PC-9 (cell line): ENCODE measurements at regions not wholly inside any gene's neighbourhood (a gene's known extent, or its start where the extent isn't known, plus 50 kb on each side); places are given as distances from the start of the nearest gene placed in this dataset.

Experiments used
- BruUV-seq: library from RNA; stranded (reverse); fragments of 400-500 nt; replicated peaks from 2 replicates; lab custom pipeline; 2021; lab: Mats Ljungman, UMichigan
- CTCF ChIA-PET: fragments of 300-600 bp; sonication (Branson Sonifier 250); formaldehyde crosslinking; loops from one replicate; lab custom pipeline; 2022; ENCODE audit warnings: antibody characterized with exemption; lab: Charles Lee
- POLR2A ChIA-PET: fragments of 300-600 bp; sonication (Branson Sonifier 250); formaldehyde crosslinking; loops from one replicate; lab custom pipeline; 2022; ENCODE audit warnings: antibody characterized with exemption; ENCODE audit not compliant: unreplicated experiment; lab: Charles Lee
- DNase-seq, 2 experiments: peaks; one replicate each; pipeline versions ENCODE4 v3.0.0 to v3.0.0-alpha.2; 2015 to 2022; ENCODE audit warnings: mixed read lengths in 1 of 2
- H2AFZ ChIP-seq: fragments of 200-600 bp; sonication (generic); 2 replicates; pipeline ENCODE4 v1.8.1; 2017; ENCODE audit warnings: antibody characterized with exemption
- H3F3A ChIP-seq: fragments of 200-600 bp; sonication (generic); 2 replicates; pipeline ENCODE4 v1.8.1; 2017; ENCODE audit warnings: antibody characterized with exemption, mild to moderate bottlenecking, low read depth; ENCODE audit not compliant: insufficient read depth
- H3K27ac ChIP-seq: fragments of 200-600 bp; sonication (generic); 2 replicates; pipeline ENCODE4 v1.6.1; 2016; ENCODE audit warnings: mixed run types
- H3K27me3 ChIP-seq: fragments of 200-600 bp; sonication (generic); 2 replicates; pipeline ENCODE4 v1.6.1; 2016; ENCODE audit warnings: low read depth, mixed run types; ENCODE audit not compliant: insufficient read depth
- H3K36me3 ChIP-seq: fragments of 200-600 bp; sonication (generic); 2 replicates; pipeline ENCODE4 v1.6.1; 2016; ENCODE audit warnings: low read depth, mixed run types
- H3K4me1 ChIP-seq: fragments of 200-600 bp; sonication (generic); replicated peaks from 2 replicates; pipeline ENCODE4 v1.6.1; 2016; ENCODE audit warnings: mixed run types; ENCODE audit not compliant: insufficient read depth
- H3K4me2 ChIP-seq: fragments of 200-600 bp; sonication (generic); 2 replicates; pipeline ENCODE4 v1.6.1; 2017; ENCODE audit warnings: mixed run types
- H3K4me3 ChIP-seq: fragments of 200-600 bp; sonication (generic); 2 replicates; pipeline ENCODE4 v1.6.1; 2016; ENCODE audit warnings: mixed run types
- H3K79me2 ChIP-seq: fragments of 200-600 bp; sonication (generic); 2 replicates; pipeline ENCODE4 v1.6.1; 2017; ENCODE audit warnings: low read depth, mixed run types
- H3K9me2 ChIP-seq: fragments of 200-600 bp; sonication (generic); 2 replicates; pipeline ENCODE4 v1.8.1; 2017; ENCODE audit warnings: mild to moderate bottlenecking; ENCODE audit not compliant: insufficient read depth
- H3K9me3 ChIP-seq: fragments of 200-600 bp; sonication (generic); 2 replicates; pipeline ENCODE4 v1.8.1; 2016; ENCODE audit warnings: low read depth; ENCODE audit not compliant: insufficient read depth
- H4K20me1 ChIP-seq: fragments of 200-600 bp; sonication (generic); 2 replicates; pipeline ENCODE4 v1.8.1; 2017; ENCODE audit not compliant: insufficient read depth
- EZH2 ChIP-seq: fragments of 200-600 bp; sonication (generic); IDR thresholded peaks from 2 replicates; pipeline ENCODE4 v1.8.0; 2017; ENCODE audit warnings: antibody characterized with exemption, low read depth
- intact Hi-C: fragments of 100-400 bp; cut with micrococcal nuclease; formaldehyde crosslinking; loops from one replicate; pipeline ENCODE4 v1.10.0; 2022; ENCODE audit not compliant: unreplicated experiment
- TF ChIP-seq, protein P1 (sequence below): fragments of 200-600 bp; sonication (generic); conservative IDR thresholded peaks from 2 replicates; pipeline ENCODE4 v1.6.1; 2017; ENCODE audit warnings: mixed run types, antibody characterized with exemption, mild to moderate bottlenecking, moderate library complexity

DNA sequence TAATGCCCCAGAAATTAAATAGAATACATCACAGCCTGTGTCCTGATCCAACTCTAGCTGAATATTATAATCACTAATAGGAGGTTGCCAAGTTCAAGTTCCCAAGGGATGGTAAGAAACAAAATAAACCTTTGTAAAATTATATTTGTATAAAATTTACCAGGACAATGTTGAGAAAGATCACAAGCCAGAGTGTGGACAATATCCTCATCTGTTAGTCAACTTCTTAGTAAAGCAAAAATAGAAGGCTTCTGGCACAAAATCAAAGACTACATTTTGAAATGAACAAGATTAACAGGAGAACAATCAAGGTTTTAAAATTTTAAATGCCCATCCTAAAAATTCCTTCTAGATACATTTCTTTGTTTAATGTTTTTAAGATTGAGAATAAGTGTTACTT is 290.4 kb upstream of the HSF2 start:
- Histone ChIP-seq H3K9me2 (no peaks in the 10 kb centered on the region), H3K4me2 (no peak overlapping the region), H3K4me3 (no peak overlapping the region), H3K27ac (no peak overlapping the region), H2AFZ (no peak overlapping the region), H3K36me3 (no peaks in the 10 kb centered on the region), H3K79me2 (no peaks in the 10 kb centered on the region), H3K27me3 (no peaks in the 10 kb centered on the region), H3K9me3 (no peaks in the 10 kb centered on the region; the same call in 1 of the 2 replicates), H3K4me1 (no peaks in the 10 kb centered on the region), H4K20me1 (no peaks in the 10 kb centered on the region), H3F3A (no peaks in the 10 kb centered on the region)
- no TSS peak for BruUV-seq
- ChIA-PET POLR2A (no interaction called here), CTCF (no interaction called here)
- intact Hi-C loops = no loop called here
- TF ChIP-seq, protein P1, sequence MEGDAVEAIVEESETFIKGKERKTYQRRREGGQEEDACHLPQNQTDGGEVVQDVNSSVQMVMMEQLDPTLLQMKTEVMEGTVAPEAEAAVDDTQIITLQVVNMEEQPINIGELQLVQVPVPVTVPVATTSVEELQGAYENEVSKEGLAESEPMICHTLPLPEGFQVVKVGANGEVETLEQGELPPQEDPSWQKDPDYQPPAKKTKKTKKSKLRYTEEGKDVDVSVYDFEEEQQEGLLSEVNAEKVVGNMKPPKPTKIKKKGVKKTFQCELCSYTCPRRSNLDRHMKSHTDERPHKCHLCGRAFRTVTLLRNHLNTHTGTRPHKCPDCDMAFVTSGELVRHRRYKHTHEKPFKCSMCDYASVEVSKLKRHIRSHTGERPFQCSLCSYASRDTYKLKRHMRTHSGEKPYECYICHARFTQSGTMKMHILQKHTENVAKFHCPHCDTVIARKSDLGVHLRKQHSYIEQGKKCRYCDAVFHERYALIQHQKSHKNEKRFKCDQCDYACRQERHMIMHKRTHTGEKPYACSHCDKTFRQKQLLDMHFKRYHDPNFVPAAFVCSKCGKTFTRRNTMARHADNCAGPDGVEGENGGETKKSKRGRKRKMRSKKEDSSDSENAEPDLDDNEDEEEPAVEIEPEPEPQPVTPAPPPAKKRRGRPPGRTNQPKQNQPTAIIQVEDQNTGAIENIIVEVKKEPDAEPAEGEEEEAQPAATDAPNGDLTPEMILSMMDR = no peak
- TF ChIP-seq EZH2 = no peak
- no peak for DNase-seq

DNA sequence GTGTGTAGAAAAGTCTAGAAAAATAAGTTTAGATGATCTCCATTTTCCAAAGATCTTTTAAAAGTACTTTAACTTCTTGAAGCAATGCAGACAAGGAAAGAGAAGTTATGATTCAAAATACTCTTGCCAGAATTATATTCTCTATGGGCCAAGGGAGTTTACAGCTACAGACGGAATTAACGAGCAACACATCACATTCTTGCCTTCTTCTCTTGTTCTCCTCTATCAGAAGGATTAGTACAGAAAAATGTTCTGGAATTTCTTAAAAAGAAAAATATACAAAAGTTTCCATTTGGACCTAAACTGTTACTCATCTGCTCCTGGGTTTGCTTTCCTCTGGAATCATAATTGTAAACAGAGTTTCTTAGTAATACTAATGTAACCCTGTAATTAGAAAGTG is 284.7 kb upstream of the HSF2 start:
- H3K27ac ChIP-seq = no peak overlapping the region
- CTCF ChIA-PET = no interaction called here
- no peak for DNase-seq
- H3K9me2 ChIP-seq = no peaks in the 10 kb centered on the region
- POLR2A ChIA-PET = no interaction called here
- H4K20me1 ChIP-seq = no peaks in the 10 kb centered on the region
- H3K4me3 ChIP-seq = no peak overlapping the region
- H3K4me1 ChIP-seq = no peaks in the 10 kb centered on the region
- TF ChIP-seq, protein P1 = no peak
- no peak for TF ChIP-seq EZH2
- no peaks in the 10 kb centered on the region for H3F3A ChIP-seq
- BruUV-seq = no TSS peak
- no peaks in the 10 kb centered on the region for H3K27me3 ChIP-seq
- H3K79me2 ChIP-seq = no peaks in the 10 kb centered on the region
- H3K4me2 ChIP-seq = no peak overlapping the region
- H3K36me3 ChIP-seq = no peaks in the 10 kb centered on the region
- H2AFZ ChIP-seq = no peak overlapping the region
- intact Hi-C loops = no loop called here
- H3K9me3 ChIP-seq = peaks cover 6% of the 10 kb centered on the region

DNA sequence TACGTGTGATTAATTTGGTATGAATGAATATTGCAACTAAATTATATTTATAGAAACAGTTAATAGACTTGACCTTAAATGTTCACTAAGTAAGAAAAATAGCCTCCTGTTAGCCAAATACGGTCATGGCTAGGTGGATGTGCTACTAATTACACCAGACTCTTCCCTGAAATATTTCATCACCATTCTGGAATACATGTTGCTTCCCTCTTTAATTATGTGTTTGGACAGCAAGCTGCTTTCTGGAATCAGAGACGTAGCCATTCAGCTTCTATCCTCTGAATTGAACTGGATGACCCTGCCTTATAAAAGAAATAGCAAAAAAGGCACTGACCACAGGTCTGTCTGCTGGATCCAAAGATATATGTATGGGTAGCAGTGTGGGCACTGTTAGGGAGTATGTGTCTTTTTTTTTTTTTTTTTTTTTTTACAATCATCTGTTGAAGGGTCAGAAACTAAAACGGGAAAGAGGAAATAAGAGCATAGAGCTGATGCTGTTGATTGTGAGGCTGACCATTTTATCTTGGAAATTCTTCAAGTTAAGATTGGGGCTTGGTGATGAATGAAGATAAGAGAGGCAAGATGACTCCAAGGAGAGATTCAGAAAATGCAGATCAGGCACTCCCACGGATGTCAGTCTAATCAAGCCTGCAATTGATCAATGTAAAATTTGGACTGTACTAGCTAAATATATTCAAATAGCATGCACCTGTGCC is 283.2 kb upstream of the HSF2 start:
- Histone ChIP-seq H3K36me3 (no peaks in the 10 kb centered on the region), H3K4me1 (no peaks in the 10 kb centered on the region), H3K27ac (no peak overlapping the region), H3K9me3 (peaks cover 6% of the 10 kb centered on the region), H4K20me1 (no peaks in the 10 kb centered on the region), H3K4me2 (no peak overlapping the region), H3K79me2 (no peaks in the 10 kb centered on the region), H3K27me3 (no peaks in the 10 kb centered on the region), H3K4me3 (no peak overlapping the region), H2AFZ (no peak overlapping the region), H3F3A (no peaks in the 10 kb centered on the region), H3K9me2 (no peaks in the 10 kb centered on the region)
- TF ChIP-seq, protein P1 = no peak
- TF ChIP-seq EZH2 = no peak
- intact Hi-C loops = no loop called here
- BruUV-seq = no TSS peak
- no peak for DNase-seq
- CTCF ChIA-PET = no interaction called here
- POLR2A ChIA-PET = no interaction called here
